GM18868 (cell line): ENCODE measurements at regions not wholly inside any gene's neighbourhood (a gene's known extent, or its start where the extent isn't known, plus 50 kb on each side); places are given as distances from the start of the nearest gene placed in this dataset.

Experiments
- ATAC-seq: cut with Tn5 transposase; IDR thresholded peaks from one replicate; pipeline ENCODE4 v1.9.1; 2021; ENCODE audit warnings: mild to moderate bottlenecking, moderate library complexity; ENCODE audit not compliant: unreplicated experiment

- ATAC-seq: no peak
Measured at GRCh38 chr11:97356144-97356543, 966.3 kb downstream of the JRKL start.

GRCh38 chr11:97359016-97359415 lies 969.2 kb downstream of the JRKL start:
- ATAC-seq: no peak

DNA sequence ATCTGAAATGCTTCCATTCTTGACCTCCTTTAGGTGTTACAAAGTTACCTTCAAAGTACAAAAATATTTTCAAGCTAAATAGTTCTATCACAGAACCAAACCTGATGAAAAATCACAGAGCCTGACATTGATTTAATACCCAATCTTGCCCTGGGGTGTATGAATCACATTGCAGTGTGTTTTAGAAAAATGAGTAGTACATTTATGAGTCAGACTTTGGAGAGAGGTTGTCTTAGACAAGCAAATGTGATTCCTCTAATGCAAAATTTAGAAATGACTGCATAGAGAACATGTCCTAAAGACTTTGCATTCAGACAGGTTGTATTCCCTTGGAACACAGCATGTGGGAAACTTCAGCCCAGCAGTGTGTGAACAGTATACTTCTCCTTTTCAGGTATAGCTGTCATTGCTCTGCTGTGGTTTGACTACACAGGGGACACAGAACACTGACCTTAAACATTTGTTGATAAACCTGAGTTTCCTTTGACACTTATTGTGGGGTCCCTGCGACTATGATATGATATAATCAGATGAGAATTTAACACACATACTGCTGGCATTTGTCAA lies 972.1 kb downstream of the JRKL start:
- ATAC-seq: no peak

DNA sequence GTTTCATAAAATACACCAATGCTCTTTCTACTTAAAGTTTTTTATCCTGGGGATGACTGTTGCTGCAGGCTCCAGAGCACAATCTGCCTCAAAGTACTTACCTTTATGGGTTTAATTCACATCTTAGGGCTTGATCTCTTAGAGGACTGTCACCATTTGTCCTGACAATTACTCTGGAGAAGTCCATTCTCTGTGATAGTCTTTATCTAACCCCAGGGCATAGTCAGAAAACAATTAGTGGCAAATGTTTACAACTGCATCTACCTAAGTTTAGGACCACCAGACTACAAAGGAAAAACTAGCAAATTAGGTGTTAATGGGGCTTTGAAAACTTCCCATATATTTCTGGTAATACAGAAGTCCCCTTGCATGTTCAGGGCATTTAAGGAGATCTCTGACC lies 973.5 kb downstream of the JRKL start:
- ATAC-seq: no peak

DNA sequence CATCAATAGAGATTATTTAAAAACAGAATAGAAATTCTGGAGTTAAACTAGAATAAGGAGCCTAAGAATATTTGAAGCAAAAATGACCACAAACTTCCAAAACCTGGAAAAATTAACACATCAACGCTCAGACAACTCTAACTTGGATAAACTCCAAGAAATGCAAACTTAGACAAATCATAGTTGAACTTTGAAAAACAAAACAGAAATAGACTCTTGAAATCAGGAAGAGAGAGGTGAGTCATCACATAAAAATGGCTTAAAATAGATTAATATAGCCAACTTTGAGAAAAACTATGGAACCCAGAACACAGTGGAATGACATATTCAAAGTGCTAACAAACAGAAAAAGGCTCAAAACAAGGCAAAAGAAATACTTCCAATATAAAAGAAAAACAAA lies 974.2 kb downstream of the JRKL start:
- ATAC-seq: no peak

- no peak for ATAC-seq
Measured at GRCh38 chr11:97367406-97368083, 977.7 kb downstream of the JRKL start.

DNA sequence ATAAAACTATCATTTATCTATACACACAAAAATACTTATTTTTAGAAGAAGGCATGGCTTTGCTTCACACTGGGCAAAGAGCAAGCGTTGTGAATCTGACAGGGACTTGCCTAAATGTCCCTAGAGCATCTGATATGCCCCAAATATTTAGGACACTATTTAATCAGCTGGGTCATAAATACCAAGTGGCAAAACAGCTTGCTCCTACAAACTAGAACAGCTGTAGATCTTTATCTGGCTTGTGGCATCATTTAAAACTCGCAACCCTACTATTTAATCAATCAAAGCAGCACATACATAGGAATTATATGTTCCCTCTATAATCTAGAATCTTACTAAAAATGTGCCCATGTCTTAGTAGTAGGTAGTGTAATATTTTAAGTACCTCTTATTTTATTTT lies 999.5 kb downstream of the JRKL start:
- ATAC-seq: no peak

DNA sequence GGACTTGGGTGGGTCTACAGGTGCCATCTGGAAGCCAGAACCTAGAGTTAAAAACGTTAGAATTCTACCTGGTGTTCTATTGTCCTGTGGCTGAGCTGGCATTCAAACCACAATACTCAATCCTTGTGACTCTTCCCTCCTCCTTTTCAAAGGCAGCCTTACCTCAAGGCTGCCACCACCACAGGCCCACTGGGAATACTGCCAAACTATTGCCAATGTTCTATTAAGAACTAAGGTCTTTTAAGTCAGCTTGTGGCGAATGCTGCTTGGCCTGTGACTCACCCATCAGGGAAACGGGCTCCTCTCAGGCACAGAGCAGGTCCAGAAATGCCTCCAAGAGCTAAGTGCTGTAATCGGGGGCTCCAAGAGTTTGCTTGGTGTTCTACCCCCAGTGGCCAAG lies 1008.4 kb downstream of the JRKL start:
- ATAC-seq: no peak

GRCh38 chr11:97409141-97409540 lies 1019.3 kb downstream of the JRKL start:
- ATAC-seq: no peak

DNA sequence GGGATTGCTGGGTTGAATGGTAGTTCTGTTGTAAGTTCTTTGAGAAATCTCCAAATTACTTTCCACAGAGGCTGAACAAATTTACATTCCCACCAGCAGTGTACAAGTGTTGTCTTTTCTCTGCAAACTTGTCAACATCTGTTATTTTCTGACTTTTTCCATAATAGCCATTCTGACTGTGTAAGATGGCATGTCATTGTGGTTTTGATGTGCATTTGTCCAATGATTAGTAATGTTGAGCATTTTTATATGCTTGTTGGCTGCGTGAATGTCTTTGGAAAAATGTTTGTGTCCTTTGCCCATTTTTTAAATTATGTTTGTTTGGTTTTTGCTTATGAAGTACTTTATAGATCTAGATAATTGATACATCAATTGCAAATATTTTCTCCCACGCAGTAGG lies 1025.0 kb downstream of the JRKL start:
- no peak for ATAC-seq

GRCh38 chr11:97419729-97420128 lies 1029.9 kb downstream of the JRKL start:
- no peak for ATAC-seq

GRCh38 chr11:97428247-97428790 lies 1038.5 kb downstream of the JRKL start:
- ATAC-seq: no peak

DNA sequence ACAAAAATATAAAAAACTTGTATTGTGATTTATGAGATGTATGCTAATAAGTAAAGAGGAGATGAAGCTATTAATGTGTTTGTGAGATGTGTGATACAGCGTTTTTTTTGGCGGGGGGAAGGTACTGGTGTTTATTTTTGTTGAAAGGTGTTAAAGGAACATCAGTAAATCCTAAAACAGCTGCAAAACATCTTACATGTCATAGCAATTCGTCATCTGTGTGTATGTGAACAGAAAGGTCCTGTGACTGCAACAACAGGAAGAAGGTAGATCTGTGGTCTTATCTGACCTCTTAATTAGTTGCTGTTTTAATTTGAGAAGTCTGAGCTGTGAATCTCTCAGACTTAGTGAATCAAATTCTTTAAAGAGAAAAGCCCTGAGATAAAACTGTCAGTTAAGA lies 1041.1 kb downstream of the JRKL start:
- ATAC-seq: no peak

GRCh38 chr11:97432926-97433325 lies 1043.1 kb downstream of the JRKL start:
- ATAC-seq: no peak

- no peak for ATAC-seq
Measured at GRCh38 chr11:97445561-97445960, 1055.7 kb downstream of the JRKL start.

DNA sequence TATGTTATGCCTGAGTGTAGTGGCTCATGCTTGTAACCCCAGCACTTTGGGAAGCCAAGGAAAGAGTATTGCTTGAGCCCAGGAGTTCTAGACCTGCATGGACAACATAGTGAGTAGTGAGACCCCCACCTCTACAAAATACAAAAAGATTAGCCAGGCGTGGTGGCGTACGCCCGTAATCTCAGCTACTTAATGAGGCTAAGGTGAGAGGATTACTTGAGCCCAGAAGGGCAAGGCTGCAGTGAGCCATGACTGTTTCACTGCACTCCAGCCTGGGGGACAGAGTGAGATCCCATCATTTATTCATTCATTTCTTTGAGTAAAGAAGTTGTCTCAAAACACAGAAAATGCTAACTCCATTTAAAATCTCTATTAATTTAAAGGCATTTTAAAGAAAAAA lies 1061.6 kb downstream of the JRKL start:
- no peak for ATAC-seq

DNA sequence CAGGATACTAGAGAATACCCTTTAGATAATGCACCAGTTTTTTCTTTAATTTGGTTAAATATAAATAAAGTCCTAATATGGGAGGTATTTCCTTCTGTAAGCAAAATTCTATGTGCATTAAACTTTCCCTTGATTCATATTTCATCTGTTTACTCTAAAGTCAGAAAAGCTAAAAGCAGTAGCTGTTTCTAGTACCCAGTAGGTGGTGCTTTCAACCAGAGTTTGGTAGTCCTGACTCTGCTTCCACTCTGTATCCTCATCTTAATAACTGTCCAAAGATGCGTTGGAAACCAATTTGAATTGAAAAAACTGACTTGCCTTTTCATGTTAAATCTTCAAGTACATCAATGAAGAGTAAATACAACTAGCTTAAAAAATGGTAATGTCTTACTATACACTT lies 1065.2 kb downstream of the JRKL start:
- no peak for ATAC-seq

DNA sequence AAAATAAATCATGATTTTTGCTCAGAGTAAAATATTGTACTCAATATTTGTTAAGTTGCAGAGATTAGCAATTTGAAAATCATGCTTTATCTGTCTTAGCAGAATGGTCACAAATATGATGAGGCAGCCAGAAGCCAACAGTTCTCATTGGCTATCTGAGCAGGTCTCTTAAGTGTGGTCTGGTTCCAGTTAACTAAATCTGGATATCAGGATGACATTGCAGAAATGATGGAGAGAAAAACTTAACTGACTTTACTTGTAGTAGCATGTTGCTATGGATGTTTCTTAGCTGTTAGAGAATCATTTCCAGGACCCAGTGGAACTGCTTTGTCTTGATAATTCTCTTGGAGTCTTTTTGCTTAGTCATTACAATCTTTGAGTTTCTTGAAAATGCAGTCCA lies 1070.3 kb downstream of the JRKL start:
- ATAC-seq: no peak

DNA sequence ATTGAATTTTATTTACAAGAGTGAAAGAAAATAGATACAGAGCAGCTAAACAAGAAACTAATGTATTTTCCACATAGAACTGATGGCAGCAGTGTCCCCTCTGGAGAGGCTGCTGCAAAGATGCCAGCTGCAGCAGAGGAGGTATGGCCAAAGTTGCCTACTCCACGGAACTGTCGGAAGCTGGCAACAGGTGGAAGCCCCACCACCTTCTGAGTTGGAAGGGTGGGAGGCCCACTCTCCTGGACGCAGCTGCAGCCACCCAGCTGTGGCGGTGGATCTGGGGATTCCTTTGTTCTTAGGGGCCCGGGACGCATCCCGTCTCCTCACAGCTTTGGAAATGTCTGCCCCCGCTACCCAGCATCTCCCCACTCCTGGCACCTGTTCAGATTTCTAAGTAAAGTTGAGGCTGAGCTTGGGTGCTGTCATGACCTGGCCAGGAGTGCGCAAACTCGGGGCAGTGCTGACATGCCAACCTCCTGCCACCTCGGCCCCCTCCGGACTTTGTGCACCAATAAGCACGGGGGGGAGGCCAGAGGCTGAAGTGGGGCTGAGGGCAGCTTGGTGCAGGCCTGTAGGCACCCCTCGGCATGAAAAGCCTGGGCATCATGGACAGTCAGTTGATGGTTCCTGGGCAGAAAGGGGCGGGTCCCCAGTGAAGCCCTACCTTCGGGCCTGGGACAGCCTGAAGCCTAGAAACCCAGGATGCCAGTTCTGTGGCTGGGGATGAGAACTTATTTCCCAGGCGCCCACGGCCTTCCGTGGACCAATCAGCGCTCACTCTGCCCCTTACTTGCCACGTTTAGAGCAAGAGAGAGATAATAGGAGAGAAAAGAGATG lies 1071.4 kb downstream of the JRKL start:
- no peak for ATAC-seq

GRCh38 chr11:97461934-97462333 lies 1072.1 kb downstream of the JRKL start:
- no peak for ATAC-seq

- ATAC-seq: no peak
Measured at GRCh38 chr11:97463891-97464290, 1074.1 kb downstream of the JRKL start.

- ATAC-seq: no peak
Measured at GRCh38 chr11:97471480-97471879, 1081.7 kb downstream of the JRKL start.
